SH-SY5Y (cell line): ENCODE measurements at regions not wholly inside any gene's neighbourhood (a gene's known extent, or its start where the extent isn't known, plus 50 kb on each side); places are given as distances from the start of the nearest gene placed in this dataset.

Experiments
- GATA2 ChIP-seq: IDR thresholded peaks from 2 replicates; pipeline ENCODE4 v1.6.1; 2011; ENCODE audit warnings: mild to moderate bottlenecking, low read depth, low read length
- GATA3 ChIP-seq: IDR thresholded peaks from 2 replicates; pipeline ENCODE4 v1.6.1; 2011; ENCODE audit warnings: low read depth, mild to moderate bottlenecking, low read length, moderate library complexity

GRCh38 chr5:74356009-74356695, 284.4 kb downstream of the ENC1 start:
- TF ChIP-seq GATA3 (no peak), GATA2 (no peak)
